ENCODE measurements at regions not wholly inside any gene's neighbourhood (a gene's known extent, or its start where the extent isn't known, plus 50 kb on each side); places are given as distances from the start of the nearest gene placed in this dataset.

GRCh38 chr12:31226639-31227038 lies 99.3 kb downstream of the SINHCAF start:
- Mint-ChIP-seq H3K27ac (ENCODE audit: unreplicated experiment) (no peak overlapping the region), H3K36me3 (ENCODE audit: low read depth) (no peaks in the 10 kb centered on the region), H3K27me3 (ENCODE audit: low read depth) (no peaks in the 10 kb centered on the region), H3K9me3 (no peaks in the 10 kb centered on the region), H3K4me1 (peaks cover 6% of the 10 kb centered on the region), H3K4me3 (no peak overlapping the region)
- TF ChIP-seq CTCF (conservative IDR thresholded peaks at IDR 0.05): no peak
- DNase-seq (ENCODE audit: low read depth, low spot score): no peak

DNA sequence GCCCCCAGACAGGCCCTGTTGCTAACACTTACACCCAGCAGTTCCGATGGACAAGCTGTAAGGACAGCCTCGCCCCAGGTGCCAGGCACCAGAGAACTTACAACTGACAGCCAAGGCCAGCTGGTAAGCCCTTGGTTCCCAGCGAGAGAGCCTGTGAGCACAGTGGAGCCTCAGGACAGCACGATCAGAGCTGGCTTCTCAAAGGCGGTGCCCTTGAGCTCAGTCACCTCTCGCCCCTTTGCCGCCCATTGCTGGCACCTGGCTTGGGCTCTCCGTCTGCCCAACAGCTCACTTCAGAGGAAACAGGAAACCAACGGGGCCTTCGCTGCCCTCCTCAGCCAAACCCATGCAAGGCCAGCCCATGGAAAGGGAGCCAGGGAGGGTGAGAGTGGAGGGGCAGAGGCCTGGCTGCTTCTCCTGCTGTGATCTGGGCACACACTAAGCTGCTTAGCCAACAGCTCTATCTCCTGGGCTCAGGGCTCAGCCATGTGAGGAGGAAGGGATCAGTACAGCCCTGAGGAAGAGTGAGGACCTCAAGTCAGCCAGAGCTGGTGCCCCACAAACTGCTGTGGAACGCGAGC lies 98.5 kb downstream of the SINHCAF start:
- no peaks in the 10 kb centered on the region for H3K9me3 Mint-ChIP-seq
- H3K4me1 Mint-ChIP-seq: peaks cover 6% of the 10 kb centered on the region
- DNase-seq (ENCODE audit: low read depth, low spot score): no peak
- H3K4me3 Mint-ChIP-seq: no peak overlapping the region
- no peaks in the 10 kb centered on the region for H3K36me3 Mint-ChIP-seq (ENCODE audit: low read depth)
- H3K27me3 Mint-ChIP-seq (ENCODE audit: low read depth): peaks cover 3% of the 10 kb centered on the region
- TF ChIP-seq CTCF (conservative IDR thresholded peaks at IDR 0.05): no peak
- peak overlapping the region; percentile 78 for H3K27ac Mint-ChIP-seq (ENCODE audit: unreplicated experiment)

- no peak for DNase-seq (ENCODE audit: low read depth, low spot score)
- Mint-ChIP-seq H3K36me3 (ENCODE audit: low read depth) (no peaks in the 10 kb centered on the region), H3K27me3 (ENCODE audit: low read depth) (peaks cover 3% of the 10 kb centered on the region), H3K4me3 (no peak overlapping the region), H3K4me1 (peaks cover 6% of the 10 kb centered on the region), H3K27ac (ENCODE audit: unreplicated experiment) (no peak overlapping the region), H3K9me3 (no peaks in the 10 kb centered on the region)
- TF ChIP-seq CTCF (conservative IDR thresholded peaks at IDR 0.05): no peak
Observed at GRCh38 chr12:31228811-31229792, 96.8 kb downstream of the SINHCAF start.

DNA sequence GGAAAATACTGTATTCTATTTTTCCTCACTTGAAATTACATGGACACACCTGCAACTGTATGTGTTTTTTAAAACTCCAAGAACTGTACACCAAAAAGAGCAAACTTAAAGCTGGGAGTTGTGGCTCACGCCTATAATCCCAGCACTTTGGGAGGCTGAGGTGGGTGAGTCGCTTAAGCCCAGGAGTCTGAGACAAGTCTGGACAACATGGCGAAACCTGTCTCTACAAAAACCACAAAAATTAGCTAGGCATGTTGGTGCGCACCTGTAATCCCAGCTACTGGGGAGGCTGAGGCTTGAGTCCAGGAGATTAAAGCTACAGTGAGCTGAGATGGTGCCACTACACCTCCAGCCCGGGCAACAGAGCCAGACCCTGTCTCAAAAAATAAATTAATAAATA lies 95.9 kb downstream of the SINHCAF start:
- H3K36me3 Mint-ChIP-seq (ENCODE audit: low read depth): no peaks in the 10 kb centered on the region
- no peak overlapping the region for H3K27ac Mint-ChIP-seq (ENCODE audit: unreplicated experiment)
- no peak for DNase-seq (ENCODE audit: low read depth, low spot score)
- no peak overlapping the region for H3K4me3 Mint-ChIP-seq
- no peaks in the 10 kb centered on the region for H3K9me3 Mint-ChIP-seq
- no peak for TF ChIP-seq CTCF (conservative IDR thresholded peaks at IDR 0.05)
- H3K27me3 Mint-ChIP-seq (ENCODE audit: low read depth): peaks cover 3% of the 10 kb centered on the region
- peaks cover 10% of the 10 kb centered on the region for H3K4me1 Mint-ChIP-seq
